ENCODE measurements at regions not wholly inside any gene's neighbourhood (a gene's known extent, or its start where the extent isn't known, plus 50 kb on each side); places are given as distances from the start of the nearest gene placed in this dataset.

DNA sequence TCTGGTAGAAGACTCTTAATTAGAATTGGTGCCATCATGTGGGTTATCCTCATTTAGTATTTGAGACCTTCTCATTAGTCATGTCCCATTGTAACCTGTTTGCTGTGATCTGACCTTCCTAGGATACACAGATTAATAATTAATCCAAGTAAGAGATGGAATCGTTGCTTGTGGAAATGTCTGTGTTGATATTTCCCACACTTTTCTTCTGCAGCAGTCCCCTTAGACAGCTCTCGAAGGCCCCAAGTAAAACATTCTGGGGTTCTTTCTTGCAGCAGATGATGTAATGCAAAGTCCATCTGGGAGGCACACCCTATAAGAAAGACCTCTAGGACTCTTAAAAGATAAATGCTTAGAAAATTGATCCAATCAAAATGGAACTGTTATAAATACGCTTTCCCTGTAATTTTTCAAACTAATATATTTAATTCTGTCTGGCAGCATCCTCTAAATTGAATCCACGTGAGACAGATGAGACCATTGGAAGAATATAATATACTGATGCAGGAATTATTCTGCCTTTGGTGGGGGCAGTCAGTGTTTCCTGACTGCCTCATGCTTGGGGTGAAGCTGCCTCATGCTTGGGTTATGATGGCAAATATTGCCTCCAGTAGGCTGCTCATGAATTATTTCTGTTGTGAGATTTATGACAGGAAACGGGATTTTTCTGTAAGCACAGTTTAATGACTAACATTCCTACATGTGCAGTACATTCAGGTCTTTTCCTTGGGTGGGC is 54.5 kb upstream of the ARMC2 start:
- H3K27ac ChIP-seq = no peak overlapping the region
- no peaks in the 10 kb centered on the region for H3K36me3 ChIP-seq
- H3K9me3 ChIP-seq = peaks cover 0 to 6% (median 0%) of the 10 kb centered on the region in 8 donors
- no peak overlapping the region for H3K4me3 ChIP-seq
- intact Hi-C loops (cut with DNase I; ENCODE audit: low total_unique reads) = no loop called here
- H3K27me3 ChIP-seq (replicated peaks in 1 of 7) = no peaks in the 10 kb centered on the region
- no peak for DNase-seq
- 87 to 95% (median 93%) methylated on average over 5 of the region's 5 CpGs for WGBS, 5 donors
- TF ChIP-seq, protein P1, sequence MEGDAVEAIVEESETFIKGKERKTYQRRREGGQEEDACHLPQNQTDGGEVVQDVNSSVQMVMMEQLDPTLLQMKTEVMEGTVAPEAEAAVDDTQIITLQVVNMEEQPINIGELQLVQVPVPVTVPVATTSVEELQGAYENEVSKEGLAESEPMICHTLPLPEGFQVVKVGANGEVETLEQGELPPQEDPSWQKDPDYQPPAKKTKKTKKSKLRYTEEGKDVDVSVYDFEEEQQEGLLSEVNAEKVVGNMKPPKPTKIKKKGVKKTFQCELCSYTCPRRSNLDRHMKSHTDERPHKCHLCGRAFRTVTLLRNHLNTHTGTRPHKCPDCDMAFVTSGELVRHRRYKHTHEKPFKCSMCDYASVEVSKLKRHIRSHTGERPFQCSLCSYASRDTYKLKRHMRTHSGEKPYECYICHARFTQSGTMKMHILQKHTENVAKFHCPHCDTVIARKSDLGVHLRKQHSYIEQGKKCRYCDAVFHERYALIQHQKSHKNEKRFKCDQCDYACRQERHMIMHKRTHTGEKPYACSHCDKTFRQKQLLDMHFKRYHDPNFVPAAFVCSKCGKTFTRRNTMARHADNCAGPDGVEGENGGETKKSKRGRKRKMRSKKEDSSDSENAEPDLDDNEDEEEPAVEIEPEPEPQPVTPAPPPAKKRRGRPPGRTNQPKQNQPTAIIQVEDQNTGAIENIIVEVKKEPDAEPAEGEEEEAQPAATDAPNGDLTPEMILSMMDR (IDR thresholded peaks at IDR 0.05 in 8 of 11, conservative IDR thresholded peaks at IDR 0.05 in 3 of 11) = no peak
- TF ChIP-seq POLR2A (IDR thresholded peaks at IDR 0.05) = no peak
- H3K4me1 ChIP-seq = peaks cover 9 to 25% (median 19%) of the 10 kb centered on the region in 6 donors

DNA sequence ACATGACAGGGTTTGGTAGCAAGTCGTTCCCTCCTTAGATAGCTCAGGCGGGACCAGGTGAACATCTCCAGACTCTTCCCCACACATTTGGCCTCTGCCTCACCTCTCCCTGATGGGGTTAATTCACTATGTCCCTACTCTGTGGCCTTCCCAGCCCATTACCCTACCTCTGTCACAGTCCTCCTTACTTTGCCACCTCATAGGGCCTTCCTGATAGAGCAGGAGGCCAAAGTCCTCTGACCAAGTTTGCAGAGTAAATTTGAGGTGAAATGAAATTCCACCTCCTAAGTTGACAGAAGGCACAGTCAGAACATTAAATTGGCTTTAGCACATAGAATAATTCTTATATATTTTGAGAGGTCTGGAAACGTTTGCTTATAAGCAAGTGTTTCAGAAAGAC is 53.1 kb upstream of the ARMC2 start:
- Histone ChIP-seq H3K4me1 (peaks cover 12 to 35% (median 29%) of the 10 kb centered on the region in 6 donors), H3K4me3 (no peak overlapping the region)
- WGBS, 5 donors = 89 to 97% (median 92%) methylated on average over 3 of the region's 3 CpGs

DNA sequence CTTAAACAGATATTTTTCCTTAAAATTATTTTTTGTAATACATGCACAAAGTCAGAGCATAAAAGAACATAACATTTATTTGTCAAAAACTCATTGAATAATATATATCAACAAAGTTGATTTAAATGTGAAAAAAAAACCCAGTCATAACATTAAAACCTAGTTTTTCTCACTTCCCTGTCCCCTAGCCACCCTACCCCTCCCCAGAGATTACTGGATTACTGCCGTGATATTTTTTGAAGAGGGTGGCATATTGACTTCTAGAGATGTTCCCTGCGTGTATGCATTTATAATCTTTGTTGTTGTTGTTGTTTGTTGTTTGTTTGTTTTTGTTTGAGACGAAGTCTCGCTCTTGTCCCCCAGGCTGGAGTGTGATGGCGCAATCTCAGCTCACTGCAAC is 52.4 kb upstream of the ARMC2 start:
- Histone ChIP-seq H3K4me3 (no peak overlapping the region), H3K36me3 (no peaks in the 10 kb centered on the region), H3K9me3 (no peaks in the 10 kb centered on the region), H3K4me1 (peaks cover 12 to 35% (median 29%) of the 10 kb centered on the region in 6 donors), H3K27ac (no peak overlapping the region), H3K27me3 (replicated peaks in 1 of 7) (no peaks in the 10 kb centered on the region)
- no peak for DNase-seq
- WGBS, 5 donors = 75 to 81% (median 79%) methylated on average over 5 of the region's 5 CpGs
- intact Hi-C loops (cut with DNase I; ENCODE audit: low total_unique reads) = no loop called here
- TF ChIP-seq, protein P1 (IDR thresholded peaks at IDR 0.05 in 8 of 11, conservative IDR thresholded peaks at IDR 0.05 in 3 of 11) = no peak
- TF ChIP-seq POLR2AphosphoS5 (IDR thresholded peaks at IDR 0.05) (no peak), POLR2A (IDR thresholded peaks at IDR 0.05) (no peak)

More for the DNA sequence above, 53.1 kb upstream of the ARMC2 start:
- Histone ChIP-seq H3K27me3 (replicated peaks in 1 of 7) (no peaks in the 10 kb centered on the region), H3K27ac (no peak overlapping the region), H3K36me3 (no peaks in the 10 kb centered on the region), H3K9me3 (no peaks in the 10 kb centered on the region)
- no peak for DNase-seq
- TF ChIP-seq POLR2A (IDR thresholded peaks at IDR 0.05) (no peak), POLR2AphosphoS5 (IDR thresholded peaks at IDR 0.05) (no peak)
- TF ChIP-seq, protein P1 (IDR thresholded peaks at IDR 0.05 in 8 of 11, conservative IDR thresholded peaks at IDR 0.05 in 3 of 11) = no peak
- intact Hi-C loops (cut with DNase I; ENCODE audit: low total_unique reads) = no loop called here

DNA sequence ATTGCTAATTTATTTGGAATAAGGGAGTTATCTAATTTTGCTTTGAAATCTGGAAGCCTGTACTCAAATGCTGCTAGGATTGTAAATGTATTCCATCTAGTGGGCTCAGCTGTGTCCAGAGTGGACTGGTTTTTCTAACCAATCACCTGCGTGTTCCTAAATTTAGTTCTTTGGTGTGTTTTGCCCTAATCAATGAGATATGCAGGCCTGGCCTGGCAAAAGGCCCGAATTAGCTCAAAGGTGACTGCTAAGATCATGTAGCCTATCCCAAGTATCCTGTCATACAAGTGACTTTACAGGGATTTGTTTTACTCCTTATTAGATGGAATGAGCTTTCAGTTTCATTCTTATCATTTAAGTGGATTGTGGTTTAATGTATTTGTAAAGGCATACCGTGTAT is 51.3 kb upstream of the ARMC2 start:
- no peaks in the 10 kb centered on the region for H3K36me3 ChIP-seq
- H3K4me1 ChIP-seq = peaks cover 12 to 45% (median 33%) of the 10 kb centered on the region in 6 donors
- H3K27me3 ChIP-seq (replicated peaks in 1 of 7) = no peaks in the 10 kb centered on the region
- H3K27ac ChIP-seq = peak overlapping the region in 1 of 8 donors; percentile 6
- no peak overlapping the region for H3K4me3 ChIP-seq
- 49 to 81% (median 70%) methylated on average over 3 of the region's 3 CpGs for WGBS, 5 donors
- H3K9me3 ChIP-seq = no peaks in the 10 kb centered on the region
- TF ChIP-seq, protein P1 (IDR thresholded peaks at IDR 0.05 in 8 of 11, conservative IDR thresholded peaks at IDR 0.05 in 3 of 11) = no peak
- TF ChIP-seq POLR2A (IDR thresholded peaks at IDR 0.05) (no peak), POLR2AphosphoS5 (IDR thresholded peaks at IDR 0.05) (no peak)
- intact Hi-C loops (cut with DNase I; ENCODE audit: low total_unique reads) = no loop called here
- DNase-seq = no peak

Measured in spleen (tissue), 11 donors.